ENCODE measurements at regions not wholly inside any gene's neighbourhood (a gene's known extent, or its start where the extent isn't known, plus 50 kb on each side); places are given as distances from the start of the nearest gene placed in this dataset.
"Not testable (repeated sequence)": the region's sequence is repeated elsewhere in the genome, so short reads cannot be mapped to it uniquely, and the experiment has no call there.

DNA sequence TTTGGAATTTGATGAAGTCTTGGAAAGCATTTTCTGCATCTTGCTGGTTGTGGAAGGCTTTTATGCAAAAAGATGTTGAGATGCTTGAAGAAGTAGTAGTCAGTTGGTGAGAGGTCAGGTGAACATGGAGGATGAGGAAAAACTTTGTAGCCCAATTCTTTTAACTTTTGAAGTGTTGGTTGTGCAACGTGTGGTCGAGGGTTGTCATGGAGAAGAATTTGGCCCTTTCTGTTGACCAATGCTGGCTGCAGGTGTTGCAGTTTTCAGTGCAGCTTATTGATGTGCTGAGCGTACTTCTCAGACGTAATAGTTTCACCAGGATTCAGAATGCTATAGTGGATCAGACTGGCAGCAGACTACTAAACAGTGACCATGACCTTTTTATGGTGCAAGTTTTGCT, 508.4 kb upstream of the MAP2 start:
- TF ChIP-seq, protein P1, sequence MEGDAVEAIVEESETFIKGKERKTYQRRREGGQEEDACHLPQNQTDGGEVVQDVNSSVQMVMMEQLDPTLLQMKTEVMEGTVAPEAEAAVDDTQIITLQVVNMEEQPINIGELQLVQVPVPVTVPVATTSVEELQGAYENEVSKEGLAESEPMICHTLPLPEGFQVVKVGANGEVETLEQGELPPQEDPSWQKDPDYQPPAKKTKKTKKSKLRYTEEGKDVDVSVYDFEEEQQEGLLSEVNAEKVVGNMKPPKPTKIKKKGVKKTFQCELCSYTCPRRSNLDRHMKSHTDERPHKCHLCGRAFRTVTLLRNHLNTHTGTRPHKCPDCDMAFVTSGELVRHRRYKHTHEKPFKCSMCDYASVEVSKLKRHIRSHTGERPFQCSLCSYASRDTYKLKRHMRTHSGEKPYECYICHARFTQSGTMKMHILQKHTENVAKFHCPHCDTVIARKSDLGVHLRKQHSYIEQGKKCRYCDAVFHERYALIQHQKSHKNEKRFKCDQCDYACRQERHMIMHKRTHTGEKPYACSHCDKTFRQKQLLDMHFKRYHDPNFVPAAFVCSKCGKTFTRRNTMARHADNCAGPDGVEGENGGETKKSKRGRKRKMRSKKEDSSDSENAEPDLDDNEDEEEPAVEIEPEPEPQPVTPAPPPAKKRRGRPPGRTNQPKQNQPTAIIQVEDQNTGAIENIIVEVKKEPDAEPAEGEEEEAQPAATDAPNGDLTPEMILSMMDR (IDR thresholded peaks at IDR 0.05; ENCODE audit: extremely low read depth, insufficient read depth, missing control alignments): no peak
- in situ Hi-C loops (cut with MboI; ENCODE audit: low pct_unique_long_range_greater_than_20kb, low sequenced_read_pairs, unreplicated experiment): no loop called here
- no peak for DNase-seq (ENCODE audit: low spot score)

DNA sequence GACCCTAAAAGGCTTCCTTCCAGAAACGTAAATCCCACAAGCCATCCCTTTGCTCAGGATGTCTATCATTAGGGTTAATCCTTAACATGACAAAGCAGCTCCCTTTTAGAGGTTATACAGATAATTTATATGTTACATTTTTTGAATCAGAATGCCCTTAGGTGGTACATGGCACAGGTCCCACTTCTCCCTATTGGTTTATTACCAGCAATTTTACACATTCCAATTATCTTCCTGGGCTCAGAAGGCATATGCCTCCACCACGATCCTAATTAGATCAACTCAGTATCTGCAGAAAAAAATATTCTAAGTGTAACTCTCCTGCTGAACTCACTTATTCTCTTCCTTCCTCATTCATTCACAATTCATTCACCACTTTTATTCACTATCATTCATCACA, 507.0 kb upstream of the MAP2 start:
- TF ChIP-seq, protein P1 (IDR thresholded peaks at IDR 0.05; ENCODE audit: extremely low read depth, insufficient read depth, missing control alignments): no peak
- in situ Hi-C loops (cut with MboI; ENCODE audit: low pct_unique_long_range_greater_than_20kb, low sequenced_read_pairs, unreplicated experiment): no loop called here
- DNase-seq (ENCODE audit: low spot score): no peak

DNA sequence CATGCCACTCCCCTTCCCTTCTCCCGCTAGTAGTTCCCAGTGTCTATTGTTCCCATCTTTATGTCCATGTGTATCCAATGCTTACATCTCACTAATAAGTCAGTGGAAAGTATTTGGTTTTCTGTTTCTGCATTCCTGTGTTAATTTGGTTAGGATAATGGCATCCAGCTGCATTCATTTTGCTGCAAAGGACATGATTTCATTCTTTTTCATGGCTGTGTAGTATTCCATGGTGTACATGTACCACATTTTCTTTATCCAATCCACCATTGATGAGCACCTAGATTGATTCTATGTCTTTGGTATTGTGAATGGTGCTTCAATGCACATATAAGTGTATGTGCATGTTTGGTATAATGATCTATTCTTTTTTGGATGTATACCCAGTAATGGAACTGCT, 502.5 kb upstream of the MAP2 start:
- in situ Hi-C loops (cut with MboI; ENCODE audit: low pct_unique_long_range_greater_than_20kb, low sequenced_read_pairs, unreplicated experiment); DNase-seq (ENCODE audit: low spot score): not testable (repeated sequence)

DNA sequence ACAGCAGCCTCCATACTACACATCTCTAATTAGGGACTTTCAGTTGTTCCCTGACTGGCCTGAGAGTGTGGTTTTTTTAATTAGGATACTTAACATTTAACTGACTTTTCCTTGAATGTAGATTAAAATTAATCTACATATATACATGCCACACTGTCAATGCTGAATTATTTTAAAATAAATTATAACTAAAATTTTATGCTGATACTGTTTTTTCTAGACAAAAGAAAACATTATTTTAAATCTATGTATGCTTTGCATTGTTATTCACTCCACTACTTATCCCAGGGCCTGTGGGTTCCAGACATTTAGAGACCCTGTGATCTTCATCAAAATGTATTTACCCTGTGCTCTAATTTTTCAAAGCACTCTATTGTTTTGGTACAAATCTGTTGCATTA, 496.0 kb upstream of the MAP2 start:
- TF ChIP-seq, protein P1 (IDR thresholded peaks at IDR 0.05; ENCODE audit: extremely low read depth, insufficient read depth, missing control alignments): no peak
- in situ Hi-C loops (cut with MboI; ENCODE audit: low pct_unique_long_range_greater_than_20kb, low sequenced_read_pairs, unreplicated experiment): no loop called here
- no peak for DNase-seq (ENCODE audit: low spot score)

DNA sequence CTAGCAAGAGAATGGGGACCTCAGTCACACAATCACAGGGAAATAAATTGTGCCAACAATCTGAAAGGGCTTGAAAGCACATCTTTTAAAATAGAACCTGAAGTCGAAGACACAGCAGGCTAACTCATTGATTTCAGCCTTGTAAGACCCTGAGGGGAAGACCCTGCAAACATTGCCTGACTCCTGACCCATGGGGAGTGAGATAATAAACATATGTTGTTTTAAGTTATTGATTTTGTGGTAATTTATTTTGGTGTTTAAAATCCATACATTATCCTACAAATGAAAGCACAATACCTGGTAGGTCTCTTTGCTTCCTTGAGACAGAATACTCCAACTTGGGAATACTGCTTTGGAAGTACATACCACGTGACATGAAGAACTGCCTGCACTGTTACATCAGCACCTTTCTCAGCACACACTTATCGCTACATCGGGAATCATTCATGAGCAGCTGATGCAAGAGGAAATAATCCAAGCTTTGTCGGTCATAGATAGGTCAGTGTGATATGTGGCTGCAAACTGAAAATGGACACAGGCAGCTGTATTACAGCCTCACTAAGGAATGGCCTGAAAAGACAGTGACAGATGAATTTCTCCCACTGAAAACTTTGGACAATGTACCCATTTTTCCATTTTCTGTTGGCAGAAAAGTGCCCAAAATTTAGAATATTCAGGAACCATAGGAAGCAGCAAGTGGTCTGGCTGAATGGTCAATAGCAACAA, 494.5 kb upstream of the MAP2 start:
- DNase-seq (ENCODE audit: low spot score): no peak
- TF ChIP-seq, protein P1 (IDR thresholded peaks at IDR 0.05; ENCODE audit: extremely low read depth, insufficient read depth, missing control alignments): no peak
- in situ Hi-C loops (cut with MboI; ENCODE audit: low pct_unique_long_range_greater_than_20kb, low sequenced_read_pairs, unreplicated experiment): no loop called here

DNA sequence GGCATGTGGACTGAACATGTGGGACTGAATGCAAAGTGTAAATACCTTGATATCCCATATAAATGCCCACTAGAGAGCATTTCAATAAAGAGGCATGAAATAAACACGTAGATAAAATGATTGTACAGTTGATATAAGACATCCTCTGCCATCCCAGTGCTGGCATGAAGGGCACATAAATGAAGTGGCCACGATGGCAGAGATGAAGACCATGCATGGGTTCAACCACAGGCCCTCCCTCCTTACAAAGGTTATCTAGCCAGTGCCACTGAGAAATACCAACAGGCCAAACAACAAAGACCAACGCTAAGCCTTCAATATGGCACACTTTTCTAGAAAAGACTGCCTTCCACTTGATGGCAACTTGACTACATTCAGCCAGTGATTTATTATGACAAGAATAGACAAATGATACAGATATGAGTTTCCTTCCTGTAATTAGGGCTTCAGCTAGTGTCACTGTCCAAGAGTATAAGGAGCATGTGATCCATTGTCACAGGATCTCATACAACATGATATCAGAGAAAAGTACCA, 493.9 kb upstream of the MAP2 start:
- in situ Hi-C loops (cut with MboI; ENCODE audit: low pct_unique_long_range_greater_than_20kb, low sequenced_read_pairs, unreplicated experiment): no loop called here
- TF ChIP-seq, protein P1 (IDR thresholded peaks at IDR 0.05; ENCODE audit: extremely low read depth, insufficient read depth, missing control alignments): no peak
- DNase-seq (ENCODE audit: low spot score): no peak

DNA sequence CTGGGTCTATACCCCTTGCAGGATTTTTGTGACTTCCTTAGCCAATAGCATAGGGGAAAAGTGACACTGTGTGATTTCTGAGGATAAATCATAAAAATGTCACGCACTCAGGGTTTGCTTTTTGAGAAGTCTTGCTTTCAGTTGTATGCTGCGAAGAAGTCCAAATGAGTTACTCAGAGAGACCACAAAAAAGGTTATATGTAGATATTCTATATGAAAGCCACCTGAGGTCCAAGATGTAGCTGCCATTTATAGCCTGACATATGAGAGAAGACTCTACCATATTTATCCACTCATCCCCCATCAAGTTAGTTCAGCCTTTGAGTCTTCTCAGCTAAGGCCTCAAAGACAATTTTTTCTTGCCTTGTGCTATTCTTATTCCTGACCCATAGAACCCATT, 488.3 kb upstream of the MAP2 start:
- no peak for DNase-seq (ENCODE audit: low spot score)
- TF ChIP-seq, protein P1 (IDR thresholded peaks at IDR 0.05; ENCODE audit: extremely low read depth, insufficient read depth, missing control alignments): no peak
- in situ Hi-C loops (cut with MboI; ENCODE audit: low pct_unique_long_range_greater_than_20kb, low sequenced_read_pairs, unreplicated experiment): no loop called here

Data from GM13977 (cell line).